ENCODE measurements at regions not wholly inside any gene's neighbourhood (a gene's known extent, or its start where the extent isn't known, plus 50 kb on each side); places are given as distances from the start of the nearest gene placed in this dataset.

DNA sequence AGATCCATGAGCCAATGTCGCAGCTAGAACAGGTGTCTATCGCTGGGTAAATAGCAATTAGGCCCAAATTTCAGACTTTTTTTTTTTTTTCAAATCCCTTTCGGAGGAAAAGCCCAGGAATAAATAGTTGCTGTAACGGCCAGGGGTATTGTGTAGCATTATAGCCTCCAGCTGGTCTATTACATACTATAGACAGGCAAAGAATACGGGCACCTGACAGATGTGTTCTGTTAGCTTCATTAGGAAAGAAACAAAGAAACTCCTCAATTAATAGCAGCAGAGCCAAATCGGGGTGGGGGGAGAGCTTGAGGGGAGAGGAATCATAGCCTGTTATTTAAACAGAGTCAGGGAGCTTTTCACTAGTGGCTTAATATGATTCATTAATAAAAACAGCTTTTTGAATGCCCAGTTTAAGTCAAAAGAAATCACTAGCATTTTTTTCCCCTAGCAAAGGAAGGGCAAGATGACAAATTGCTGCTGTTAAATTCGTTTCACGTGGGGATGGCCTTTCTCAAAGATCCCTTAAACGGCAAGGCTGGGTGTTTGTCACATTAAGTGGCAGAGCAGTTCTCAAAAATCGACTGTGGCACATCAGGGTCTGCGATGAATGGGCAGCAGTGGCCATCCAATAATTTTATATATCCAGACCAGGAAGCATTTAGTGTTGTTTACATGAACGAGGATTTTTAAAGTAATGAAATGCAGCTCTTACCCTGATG, 139.4 kb downstream of the ID4 start:
- no peak overlapping the region for H3K9ac ChIP-seq (ENCODE audit: low read length)
- H3K4me1 ChIP-seq (ENCODE audit: insufficient read depth, low read length, severe bottlenecking), result no peaks in the 10 kb centered on the region
- H3F3A ChIP-seq (ENCODE audit: insufficient read depth, low read length), result no peaks in the 10 kb centered on the region
- TF ChIP-seq EZH2 (IDR thresholded peaks at IDR 0.05; ENCODE audit: borderline replicate concordance, low read length), result no peak
- TF ChIP-seq, protein P1, sequence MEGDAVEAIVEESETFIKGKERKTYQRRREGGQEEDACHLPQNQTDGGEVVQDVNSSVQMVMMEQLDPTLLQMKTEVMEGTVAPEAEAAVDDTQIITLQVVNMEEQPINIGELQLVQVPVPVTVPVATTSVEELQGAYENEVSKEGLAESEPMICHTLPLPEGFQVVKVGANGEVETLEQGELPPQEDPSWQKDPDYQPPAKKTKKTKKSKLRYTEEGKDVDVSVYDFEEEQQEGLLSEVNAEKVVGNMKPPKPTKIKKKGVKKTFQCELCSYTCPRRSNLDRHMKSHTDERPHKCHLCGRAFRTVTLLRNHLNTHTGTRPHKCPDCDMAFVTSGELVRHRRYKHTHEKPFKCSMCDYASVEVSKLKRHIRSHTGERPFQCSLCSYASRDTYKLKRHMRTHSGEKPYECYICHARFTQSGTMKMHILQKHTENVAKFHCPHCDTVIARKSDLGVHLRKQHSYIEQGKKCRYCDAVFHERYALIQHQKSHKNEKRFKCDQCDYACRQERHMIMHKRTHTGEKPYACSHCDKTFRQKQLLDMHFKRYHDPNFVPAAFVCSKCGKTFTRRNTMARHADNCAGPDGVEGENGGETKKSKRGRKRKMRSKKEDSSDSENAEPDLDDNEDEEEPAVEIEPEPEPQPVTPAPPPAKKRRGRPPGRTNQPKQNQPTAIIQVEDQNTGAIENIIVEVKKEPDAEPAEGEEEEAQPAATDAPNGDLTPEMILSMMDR (IDR thresholded peaks at IDR 0.05; ENCODE audit: low read length), result no peak
- no peaks in the 10 kb centered on the region for H3K9me3 ChIP-seq (ENCODE audit: low read length)
- no peaks in the 10 kb centered on the region for H4K20me1 ChIP-seq (ENCODE audit: insufficient read depth, low read length)
- no peaks in the 10 kb centered on the region for H3K27me3 ChIP-seq (ENCODE audit: insufficient read depth, low read length)
- no peak overlapping the region for H2AFZ ChIP-seq (ENCODE audit: low read length)
- no peaks in the 10 kb centered on the region for H3K79me2 ChIP-seq (ENCODE audit: insufficient read depth, low read length)
- H3K36me3 ChIP-seq (ENCODE audit: insufficient read depth, low read length), result no peaks in the 10 kb centered on the region
- H3K4me3 ChIP-seq (ENCODE audit: low read depth, low read length, poor library complexity, severe bottlenecking), result no peak overlapping the region
- no peak overlapping the region for H3K27ac ChIP-seq (ENCODE audit: low read depth, low read length, poor library complexity, severe bottlenecking)
- H3K4me2 ChIP-seq (ENCODE audit: low read length), result no peak overlapping the region
- no peaks in the 10 kb centered on the region for H3K9me2 ChIP-seq (ENCODE audit: low read depth, low read length)

DNA sequence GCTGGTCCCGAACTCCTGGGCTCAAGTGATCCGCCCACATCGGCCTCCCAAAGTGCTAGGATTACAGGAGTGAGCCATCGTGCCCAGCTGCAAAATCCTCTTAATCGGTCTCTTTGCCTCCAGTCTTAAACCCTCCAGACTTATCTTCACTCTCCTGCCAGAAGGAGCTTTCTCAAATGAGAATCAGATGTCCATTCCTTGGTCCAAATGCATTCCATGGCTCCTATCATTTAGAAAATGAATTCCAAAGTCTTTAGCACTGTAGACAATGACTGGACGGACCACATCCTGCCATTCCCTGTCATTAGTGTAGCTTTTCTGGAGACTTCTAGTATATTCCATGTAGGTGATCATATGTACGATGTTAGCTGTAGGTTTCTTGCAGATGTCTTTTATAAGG, 141.9 kb downstream of the ID4 start:
- no peaks in the 10 kb centered on the region for H4K20me1 ChIP-seq (ENCODE audit: insufficient read depth, low read length)

GRCh38 chr6:19979986-19980385, 142.8 kb downstream of the ID4 start:
- H3K4me2 ChIP-seq (ENCODE audit: low read length), result no peak overlapping the region
- H3K9me2 ChIP-seq (ENCODE audit: low read depth, low read length), result no peaks in the 10 kb centered on the region

More for the DNA sequence above, 141.9 kb downstream of the ID4 start:
- no peak overlapping the region for H3K4me3 ChIP-seq (ENCODE audit: low read depth, low read length, poor library complexity, severe bottlenecking)
- H3K27ac ChIP-seq (ENCODE audit: low read depth, low read length, poor library complexity, severe bottlenecking), result no peak overlapping the region
- no peaks in the 10 kb centered on the region for H3K27me3 ChIP-seq (ENCODE audit: insufficient read depth, low read length)
- no peaks in the 10 kb centered on the region for H3K9me3 ChIP-seq (ENCODE audit: low read length)
- TF ChIP-seq EZH2 (IDR thresholded peaks at IDR 0.05; ENCODE audit: borderline replicate concordance, low read length), result no peak
- TF ChIP-seq, protein P1 (IDR thresholded peaks at IDR 0.05; ENCODE audit: low read length), result no peak
- H3K4me2 ChIP-seq (ENCODE audit: low read length), result no peak overlapping the region
- H2AFZ ChIP-seq (ENCODE audit: low read length), result no peak overlapping the region
- H3K36me3 ChIP-seq (ENCODE audit: insufficient read depth, low read length), result no peaks in the 10 kb centered on the region
- no peaks in the 10 kb centered on the region for H3K9me2 ChIP-seq (ENCODE audit: low read depth, low read length)
- H3K9ac ChIP-seq (ENCODE audit: low read length), result no peak overlapping the region
- H3K79me2 ChIP-seq (ENCODE audit: insufficient read depth, low read length), result no peaks in the 10 kb centered on the region
- H3F3A ChIP-seq (ENCODE audit: insufficient read depth, low read length), result no peaks in the 10 kb centered on the region
- no peaks in the 10 kb centered on the region for H3K4me1 ChIP-seq (ENCODE audit: insufficient read depth, low read length, severe bottlenecking)

More at GRCh38 chr6:19979986-19980385, 142.8 kb downstream of the ID4 start:
- H3K36me3 ChIP-seq (ENCODE audit: insufficient read depth, low read length), result no peaks in the 10 kb centered on the region
- no peak overlapping the region for H3K27ac ChIP-seq (ENCODE audit: low read depth, low read length, poor library complexity, severe bottlenecking)
- H3K9me3 ChIP-seq (ENCODE audit: low read length), result no peaks in the 10 kb centered on the region
- H3K9ac ChIP-seq (ENCODE audit: low read length), result no peak overlapping the region
- H2AFZ ChIP-seq (ENCODE audit: low read length), result no peak overlapping the region
- no peaks in the 10 kb centered on the region for H3K4me1 ChIP-seq (ENCODE audit: insufficient read depth, low read length, severe bottlenecking)
- H3F3A ChIP-seq (ENCODE audit: insufficient read depth, low read length), result no peaks in the 10 kb centered on the region
- TF ChIP-seq EZH2 (IDR thresholded peaks at IDR 0.05; ENCODE audit: borderline replicate concordance, low read length), result no peak
- TF ChIP-seq, protein P1 (IDR thresholded peaks at IDR 0.05; ENCODE audit: low read length), result no peak
- H4K20me1 ChIP-seq (ENCODE audit: insufficient read depth, low read length), result no peaks in the 10 kb centered on the region
- no peaks in the 10 kb centered on the region for H3K79me2 ChIP-seq (ENCODE audit: insufficient read depth, low read length)
- H3K27me3 ChIP-seq (ENCODE audit: insufficient read depth, low read length), result no peaks in the 10 kb centered on the region
- H3K4me3 ChIP-seq (ENCODE audit: low read depth, low read length, poor library complexity, severe bottlenecking), result no peak overlapping the region

All from OCI-LY1 (cell line).